A549 (cell line): ENCODE measurements at regions not wholly inside any gene's neighbourhood (a gene's known extent, or its start where the extent isn't known, plus 50 kb on each side); places are given as distances from the start of the nearest gene placed in this dataset.

ENCODE experiments used
- ATAC-seq, 2 experiments: fragments of 200-7000 bp in 1 of 2; fragments of >200 bp in 1 of 2; cut with Nextera tagmentation in 1 of 2; cut with Tn5 transposase in 1 of 2; 3 replicates each; pipeline versions ENCODE4 v1.8.0 to v1.9.1; 2018 to 2020; ENCODE audit warnings: mild to moderate bottlenecking in 1 of 2, moderate library complexity in 1 of 2
- CTCF ChIA-PET: fragments of 300-600 bp; sonication (Branson Sonifier 250); formaldehyde crosslinking; extraction: SDS; loops from one replicate; lab custom pipeline; 2021; ENCODE audit warnings: antibody characterized with exemption, inconsistent platforms; lab: Yijun Ruan, JAX
- POLR2A ChIA-PET: fragments of 350-600 bp; formaldehyde crosslinking; extraction: SDS; loops from one replicate; lab custom pipeline; 2021; ENCODE audit warnings: antibody characterized with exemption, inconsistent platforms; lab: Yijun Ruan, JAX
- DNase-seq, 2 experiments: peaks; one replicate each; pipeline versions ENCODE4 v3.0.0 to v3.0.0-alpha.2; 2011 to 2016; ENCODE audit warnings: low read depth in 1 of 2, low spot score in 1 of 2
- FAIRE-seq: peaks from 2 replicates; lab custom pipeline; 2011; peaks lifted over from hg19 to GRCh38; lab: Jason Lieb, UNC
- H3K27ac ChIP-seq, 2 experiments: fragments of >200 bp; sonication (Bioruptor Twin); formaldehyde crosslinking; 3 replicates each; pipeline ENCODE4 v1.5.1; 2016 to 2017
- H3K4me1 ChIP-seq: fragments of >200 bp; sonication (Bioruptor Twin); formaldehyde crosslinking; 3 replicates; pipeline ENCODE4 v1.6.1; 2016
- H3K4me2 ChIP-seq: fragments of >200 bp; sonication (Bioruptor Twin); formaldehyde crosslinking; 3 replicates; pipeline ENCODE4 v1.6.1; 2016
- H3K4me3 ChIP-seq: fragments of >200 bp; sonication (Bioruptor Twin); formaldehyde crosslinking; 3 replicates; pipeline ENCODE4 v1.5.1; 2016
- H3K9me3 ChIP-seq: fragments of >200 bp; sonication (Bioruptor Twin); formaldehyde crosslinking; 3 replicates; pipeline ENCODE4 v1.6.1; 2016
- BCL3 ChIP-seq: fragments of >200 bp; sonication (Bioruptor Twin); formaldehyde crosslinking; IDR thresholded peaks from 3 replicates; pipeline ENCODE4 v1.6.1; 2016
- BHLHE40 ChIP-seq: IDR thresholded peaks from 2 replicates; pipeline ENCODE4 v1.6.1; 2012; ENCODE audit warnings: low read depth, low read length, inconsistent platforms
- CBX8 ChIP-seq: fragments of 200-600 bp; sonication (generic); IDR thresholded peaks from 2 replicates; pipeline ENCODE4 v1.6.1; 2016
- CEBPB ChIP-seq, 2 experiments: fragments of >200 bp in 1 of 2; sonication (Bioruptor Twin) in 1 of 2; formaldehyde crosslinking in 1 of 2; IDR thresholded peaks; 2 replicates each; pipeline ENCODE4 v1.6.1; 2012 to 2016
- CHD2 ChIP-seq: fragments of 150-350 bp; IDR thresholded peaks from 2 replicates; pipeline ENCODE4 v1.6.1; 2014; ENCODE audit warnings: low read length; ENCODE audit not compliant: partially characterized antibody
- CHD4 ChIP-seq: fragments of 200-600 bp; sonication (generic); IDR thresholded peaks from 2 replicates; pipeline ENCODE4 v1.6.1; 2016; ENCODE audit warnings: antibody characterized with exemption, mild to moderate bottlenecking, borderline replicate concordance
- ESRRA ChIP-seq: fragments of 150-350 bp; IDR thresholded peaks from 2 replicates; pipeline ENCODE4 v1.6.1; 2014; ENCODE audit warnings: mild to moderate bottlenecking, low read length, borderline replicate concordance
- FOSB ChIP-seq: fragments of 250-450 bp; sonication (Bioruptor Pico); IDR thresholded peaks from 2 replicates; pipeline ENCODE4 v1.5.0; 2020; ENCODE audit warnings: mild to moderate bottlenecking, moderate library complexity
- FOSL2 ChIP-seq, 2 experiments: fragments of 450-650 bp in 1 of 2; fragments of >200 bp in 1 of 2; sonication (Bioruptor Twin) in 1 of 2; formaldehyde crosslinking; IDR thresholded peaks; 2 replicates each; pipeline versions ENCODE4 v1.5.0 to v1.6.1; 2016 to 2020; ENCODE audit warnings: mild to moderate bottlenecking in 1 of 2, moderate library complexity in 1 of 2
- GATA3 ChIP-seq: IDR thresholded peaks from 2 replicates; pipeline ENCODE4 v1.6.1; 2012; ENCODE audit warnings: borderline replicate concordance
- HDAC2 ChIP-seq: fragments of 200-600 bp; sonication (generic); IDR thresholded peaks from 2 replicates; pipeline ENCODE4 v1.6.1; 2016
- HMGXB4 ChIP-seq: fragments of 250-450 bp; sonication (Bioruptor Pico); IDR thresholded peaks from 2 replicates; pipeline ENCODE4 v1.5.0; 2021; ENCODE audit warnings: mild to moderate bottlenecking, moderate library complexity, borderline replicate concordance
- HOXA7 ChIP-seq: fragments of 250-450 bp; sonication (Bioruptor Pico); IDR thresholded peaks from 2 replicates; pipeline ENCODE4 v1.5.0; 2020; ENCODE audit warnings: mild to moderate bottlenecking, moderate library complexity
- HOXB13 ChIP-seq: fragments of 250-450 bp; sonication (Bioruptor Pico); IDR thresholded peaks from 2 replicates; pipeline ENCODE4 v1.5.0; 2020; ENCODE audit warnings: low read depth, mild to moderate bottlenecking, moderate library complexity
- HOXB5 ChIP-seq: fragments of 250-450 bp; sonication (Bioruptor Pico); IDR thresholded peaks from 2 replicates; pipeline ENCODE4 v1.5.0; 2020; ENCODE audit warnings: mild to moderate bottlenecking, moderate library complexity
- JUNB ChIP-seq: fragments of >200 bp; sonication (Bioruptor Twin); formaldehyde crosslinking; IDR thresholded peaks from 2 replicates; pipeline ENCODE4 v1.6.1; 2016
- MAZ ChIP-seq: fragments of 150-350 bp; IDR thresholded peaks from 2 replicates; pipeline ENCODE4 v1.6.1; 2014; ENCODE audit warnings: antibody characterized with exemption, low read depth, low read length, borderline replicate concordance
- PBX3 ChIP-seq: IDR thresholded peaks from 2 replicates; pipeline ENCODE4 v1.6.1; 2012
- POLR2AphosphoS2 ChIP-seq: conservative IDR thresholded peaks from 2 replicates; pipeline ENCODE4 v1.6.1; 2012; ENCODE audit warnings: low read length, improper control_type of control experiment, inconsistent platforms
- TFCP2L1 ChIP-seq: fragments of 250-450 bp; sonication (Bioruptor Pico); IDR thresholded peaks from 2 replicates; pipeline ENCODE4 v1.5.0; 2021; ENCODE audit warnings: mild to moderate bottlenecking
- ZNF302 ChIP-seq: fragments of 250-450 bp; sonication (Bioruptor Pico); IDR thresholded peaks from 2 replicates; pipeline ENCODE4 v1.9.0; 2021; ENCODE audit warnings: inconsistent platforms, mild to moderate bottlenecking, moderate library complexity
- ZSCAN20 ChIP-seq: fragments of 250-450 bp; sonication (Bioruptor Pico); IDR thresholded peaks from 2 replicates; pipeline ENCODE4 v1.8.0; 2022; ENCODE audit warnings: mild to moderate bottlenecking, moderate library complexity
- WGBS: methylation state at CpG from one replicate; pipeline ENCODE4 v1.1.6; 2017; ENCODE audit errors: missing lambda C conversion rate; 5-methylcytosine and 5-hydroxymethylcytosine counted together

GRCh38 chr17:69625474-69625873, 211.0 kb downstream of the MAP2K6 start:
- Histone ChIP-seq H3K9me3 (peaks cover 11% of the 10 kb centered on the region; the same call in 1 of the 3 replicates), H3K4me3 (no peak overlapping the region), H3K4me1 (no peaks in the 10 kb centered on the region), H3K4me2 (no peak overlapping the region), H3K27ac (no peak overlapping the region)
- POLR2A ChIA-PET: no interaction called here
- CTCF ChIA-PET: no interaction called here
- 85% methylated on average over 2 of the region's 2 CpGs for WGBS
- DNase-seq (no peak), FAIRE-seq (no peak), ATAC-seq (no peak)
- no peak for TF ChIP-seq TFCP2L1 (CRISPR knock-in tag)
- TF ChIP-seq BHLHE40: no peak
- no peak for TF ChIP-seq POLR2AphosphoS2
- no peak for TF ChIP-seq GATA3
- TF ChIP-seq MAZ: no peak
- TF ChIP-seq FOSL2 (IDR thresholded peaks at IDR 0.05): no peak
- TF ChIP-seq FOSL2 (CRISPR knock-in tag; IDR thresholded peaks at IDR 0.05): no peak
- no peak for TF ChIP-seq ZNF302 (CRISPR knock-in tag)
- TF ChIP-seq ESRRA: no peak
- no peak for TF ChIP-seq FOSB (CRISPR knock-in tag)
- no peak for TF ChIP-seq CBX8
- TF ChIP-seq HOXA7: no peak
- TF ChIP-seq HDAC2: no peak

- TF ChIP-seq BCL3 (no peak), CHD2 (no peak), MAZ (no peak), CBX8 (no peak), HOXB5 (CRISPR knock-in tag) (no peak), HDAC2 (no peak), CHD4 (no peak), FOSB (CRISPR knock-in tag) (no peak), ZSCAN20 (no peak), GATA3 (no peak), CEBPB (IDR thresholded peaks at IDR 0.05) (no peak), JUNB (no peak), HOXB13 (no peak), BHLHE40 (no peak), PBX3 (no peak), ESRRA (no peak), HMGXB4 (no peak)
- no peak for ATAC-seq
- CTCF ChIA-PET: no interaction called here
- no peaks in the 10 kb centered on the region for H3K9me3 ChIP-seq
- POLR2A ChIA-PET: no interaction called here
- WGBS: 11% methylated on average over 1 of the region's 1 CpG
- H3K4me1 ChIP-seq: no peaks in the 10 kb centered on the region
- no peak for DNase-seq
- H3K4me2 ChIP-seq: no peak overlapping the region
- H3K4me3 ChIP-seq: no peak overlapping the region
- no peak for FAIRE-seq
- no peak overlapping the region for H3K27ac ChIP-seq
Observed at GRCh38 chr17:69630056-69630635, 215.6 kb downstream of the MAP2K6 start.
